Natural killer cell (primary cell): ENCODE measurements at regions not wholly inside any gene's neighbourhood (a gene's known extent, or its start where the extent isn't known, plus 50 kb on each side); places are given as distances from the start of the nearest gene placed in this dataset.

ENCODE experiments used
- ATAC-seq, 3 donors: fragments of 150-1000 bp in 2 of 3; fragments of 200-7000 bp in 1 of 3; cut with Tn5 transposase; 1 replicate in 1 of 3; 2 replicates in 2 of 3; pipeline ENCODE4 v1.10.0; 2021; ENCODE audit warnings: mild to moderate bottlenecking in 2 of 3, moderate library complexity in 2 of 3
- DNase-seq, 2 donors: peaks; one replicate each; pipeline versions ENCODE4 v3.0.0 to v3.0.0-alpha.2; 2013 to 2021; ENCODE audit warnings: mixed read lengths in 1 of 2
- H3K27ac ChIP-seq: one replicate; pipeline ENCODE4 v1.5.1; 2013; ENCODE audit warnings: mild to moderate bottlenecking, low read length
- H3K27me3 ChIP-seq: one replicate; pipeline ENCODE4 v1.6.1; 2013; ENCODE audit warnings: low read length; ENCODE audit not compliant: control insufficient read depth, insufficient read depth
- H3K36me3 ChIP-seq: one replicate; pipeline ENCODE4 v1.6.1; 2013; ENCODE audit warnings: low read length; ENCODE audit not compliant: control insufficient read depth, insufficient read depth
- H3K4me1 ChIP-seq: one replicate; pipeline ENCODE4 v1.6.1; 2013; ENCODE audit warnings: low read length; ENCODE audit not compliant: control insufficient read depth, insufficient read depth
- H3K4me3 ChIP-seq: one replicate; pipeline ENCODE4 v1.5.1; 2013; ENCODE audit warnings: low read length
- H3K9me3 ChIP-seq: one replicate; pipeline ENCODE4 v1.6.1; 2013; ENCODE audit warnings: low read length; ENCODE audit not compliant: control insufficient read depth, insufficient read depth
- H3K27ac Mint-ChIP-seq, 2 donors: one replicate each; pipeline ENCODE4 v1.8.0; 2022; ENCODE audit warnings: mild to moderate bottlenecking in 2 of 2, mixed read lengths in 2 of 2, moderate library complexity in 1 of 2
- H3K27me3 Mint-ChIP-seq, 2 donors: one replicate each; pipeline ENCODE4 v1.8.0; 2022; ENCODE audit warnings: low read depth in 2 of 2, mixed read lengths in 2 of 2
- H3K36me3 Mint-ChIP-seq: one replicate; pipeline ENCODE4 v1.8.0; 2022; ENCODE audit warnings: mixed read lengths
- H3K4me1 Mint-ChIP-seq, 2 donors: one replicate each; pipeline ENCODE4 v1.8.0; 2022; ENCODE audit warnings: mixed read lengths in 2 of 2
- H3K4me3 Mint-ChIP-seq: one replicate; pipeline ENCODE4 v1.8.0; 2022; ENCODE audit warnings: mild to moderate bottlenecking, moderate library complexity, mixed read lengths
- H3K9me3 Mint-ChIP-seq, 2 donors: one replicate each; pipeline ENCODE4 v1.8.0; 2022; ENCODE audit warnings: mixed read lengths in 2 of 2
- CTCF ChIP-seq: fragments of 200-600 bp; IDR thresholded peaks from one replicate; pipeline ENCODE4 v1.8.0; 2022; ENCODE audit warnings: antibody characterized with exemption
- WGBS: methylation state at CpG from one replicate; pipeline ENCODE4 v1.1.7; 2013; ENCODE audit warnings: missing lambda C conversion rate; ENCODE audit not compliant: insufficient coverage; 5-methylcytosine and 5-hydroxymethylcytosine counted together
- intact Hi-C: fragments of 100-400 bp; cut with micrococcal nuclease; formaldehyde crosslinking; loops from one replicate; pipeline ENCODE4 v1.14.2; 2022

- H3K36me3 ChIP-seq = no peaks in the 10 kb centered on the region
- Mint-ChIP-seq H3K4me1 (no peaks in the 10 kb centered on the region), H3K9me3 (peaks cover 4 to 5% of the 10 kb centered on the region in 2 donors), H3K4me3 (no peak overlapping the region), H3K36me3 (no peaks in the 10 kb centered on the region), H3K27ac (no peak overlapping the region), H3K27me3 (no peaks in the 10 kb centered on the region)
- H3K27ac ChIP-seq = no peak overlapping the region
- no peak for ATAC-seq
- no peak overlapping the region for H3K4me3 ChIP-seq
- no peaks in the 10 kb centered on the region for H3K27me3 ChIP-seq
- no peak for DNase-seq
- no CpG with 5 or more reads among the region's 2 CpGs for WGBS
- no peaks in the 10 kb centered on the region for H3K9me3 ChIP-seq
- intact Hi-C loops = no loop called here
- no peaks in the 10 kb centered on the region for H3K4me1 ChIP-seq
- TF ChIP-seq CTCF = no peak
These were observed 129.1 kb downstream of the USP46 start for GRCh38 chr4:52529983-52530382.

DNA sequence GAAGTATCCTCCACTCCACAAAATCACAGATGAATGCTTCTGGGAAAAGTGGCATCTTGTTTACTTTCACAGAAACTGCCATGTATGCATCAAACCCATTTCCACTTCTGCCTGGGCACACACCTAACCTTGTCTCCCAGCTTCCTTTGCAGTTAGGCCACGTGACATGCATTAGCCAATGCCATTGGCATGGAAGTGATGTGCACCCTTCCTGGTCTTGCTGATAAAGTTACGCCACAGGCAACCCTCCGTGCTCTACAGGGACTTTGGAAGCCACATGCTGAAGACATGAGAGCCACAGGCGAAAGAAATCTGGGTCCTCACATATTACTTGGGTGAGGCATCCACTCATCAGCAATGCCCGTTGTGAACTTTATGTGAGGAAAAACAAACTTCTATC lies 123.3 kb downstream of the USP46 start:
- intact Hi-C loops = no loop called here
- no peak overlapping the region for H3K4me3 Mint-ChIP-seq

More for the DNA sequence above, 123.3 kb downstream of the USP46 start:
- no peak overlapping the region for H3K27ac Mint-ChIP-seq
- Histone ChIP-seq H3K36me3 (no peaks in the 10 kb centered on the region), H3K9me3 (no peaks in the 10 kb centered on the region), H3K4me3 (no peak overlapping the region), H3K27me3 (no peaks in the 10 kb centered on the region), H3K4me1 (no peaks in the 10 kb centered on the region), H3K27ac (no peak overlapping the region)
- 88% methylated on average over 5 of the region's 5 CpGs for WGBS
- ATAC-seq (no peak), DNase-seq (no peak)
- no peaks in the 10 kb centered on the region for H3K4me1 Mint-ChIP-seq
- H3K9me3 Mint-ChIP-seq = peaks cover 0 to 3% of the 10 kb centered on the region in 2 donors
- H3K27me3 Mint-ChIP-seq = no peaks in the 10 kb centered on the region
- no peak for TF ChIP-seq CTCF
- H3K36me3 Mint-ChIP-seq = no peaks in the 10 kb centered on the region
